GM19025 (cell line): ENCODE measurements at regions not wholly inside any gene's neighbourhood (a gene's known extent, or its start where the extent isn't known, plus 50 kb on each side); places are given as distances from the start of the nearest gene placed in this dataset.

Experiments
- ATAC-seq: cut with Tn5 transposase; IDR thresholded peaks from one replicate; pipeline ENCODE4 v1.9.1; 2021; ENCODE audit warnings: mild to moderate bottlenecking, low read depth, moderate library complexity; ENCODE audit not compliant: unreplicated experiment

DNA sequence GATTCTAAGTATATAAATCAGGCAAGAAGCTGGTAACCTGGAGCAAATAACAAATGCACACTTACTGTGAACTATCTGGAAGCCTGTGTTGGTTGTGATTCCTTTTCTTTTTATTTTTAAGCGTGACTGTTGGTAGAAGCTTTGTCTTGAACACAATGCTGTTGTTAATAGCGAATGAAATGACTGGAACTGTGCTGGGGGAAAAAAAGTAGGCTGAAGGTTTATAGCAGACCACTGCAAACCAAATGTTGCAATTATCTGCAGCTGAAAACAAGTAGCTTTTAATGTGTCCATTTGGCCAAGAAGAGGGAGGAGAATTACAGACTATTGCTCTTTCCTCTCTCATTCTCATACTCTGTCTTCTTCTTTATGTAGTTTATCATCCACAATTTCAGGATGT is 184.5 kb upstream of the DNAJC19 start:
- ATAC-seq, result no peak

GRCh38 chr3:181173227-181173626 is 183.7 kb upstream of the DNAJC19 start:
- ATAC-seq, result no peak

- no peak for ATAC-seq
These were observed 145.3 kb upstream of the DNAJC19 start for GRCh38 chr3:181134873-181135272.

DNA sequence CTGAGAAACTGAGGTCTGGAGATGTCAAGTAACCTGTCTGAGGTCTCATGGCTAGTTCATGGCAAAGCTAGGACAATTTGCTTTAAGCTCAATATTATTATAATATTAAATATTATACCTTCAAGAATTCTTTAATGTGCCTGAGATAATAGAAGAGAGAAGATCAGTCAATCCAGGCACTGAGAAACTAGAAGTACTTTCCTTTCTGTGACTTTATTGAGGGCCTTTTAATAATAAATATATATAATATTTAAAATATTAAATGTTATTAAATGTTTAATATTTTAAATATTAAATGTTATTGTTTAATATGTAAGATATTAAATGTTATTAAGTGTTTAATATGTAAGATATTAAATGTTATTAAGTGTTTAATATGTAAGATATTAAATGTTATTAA is 144.3 kb upstream of the DNAJC19 start:
- no peak for ATAC-seq

DNA sequence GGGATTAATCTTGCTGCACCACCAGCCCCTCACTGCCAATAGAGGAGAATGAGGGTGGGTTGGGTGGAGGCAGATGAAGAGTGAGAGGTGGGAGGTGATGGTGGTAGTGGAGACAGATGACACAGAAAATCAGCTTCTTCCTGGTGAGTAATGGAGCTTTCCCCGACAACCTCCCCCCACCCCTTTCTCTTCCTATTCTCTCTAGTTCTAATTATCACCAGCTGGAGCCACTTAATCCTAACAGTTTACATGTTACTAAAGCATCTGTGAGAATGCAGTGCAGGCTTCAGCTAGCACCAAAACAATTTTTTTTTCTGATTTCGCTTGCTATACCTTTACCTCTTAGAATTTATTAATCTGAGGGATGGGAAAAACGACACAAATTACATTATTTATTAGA is 116.1 kb upstream of the DNAJC19 start:
- no peak for ATAC-seq

GRCh38 chr3:181103605-181104004 is 114.1 kb upstream of the DNAJC19 start:
- ATAC-seq, result no peak

GRCh38 chr3:181086011-181086410 is 96.5 kb upstream of the DNAJC19 start:
- no peak for ATAC-seq

- no peak for ATAC-seq
These were observed 92.4 kb upstream of the DNAJC19 start for GRCh38 chr3:181081930-181082329.

- ATAC-seq, result no peak
These were observed 87.0 kb upstream of the DNAJC19 start for GRCh38 chr3:181076558-181076957.

DNA sequence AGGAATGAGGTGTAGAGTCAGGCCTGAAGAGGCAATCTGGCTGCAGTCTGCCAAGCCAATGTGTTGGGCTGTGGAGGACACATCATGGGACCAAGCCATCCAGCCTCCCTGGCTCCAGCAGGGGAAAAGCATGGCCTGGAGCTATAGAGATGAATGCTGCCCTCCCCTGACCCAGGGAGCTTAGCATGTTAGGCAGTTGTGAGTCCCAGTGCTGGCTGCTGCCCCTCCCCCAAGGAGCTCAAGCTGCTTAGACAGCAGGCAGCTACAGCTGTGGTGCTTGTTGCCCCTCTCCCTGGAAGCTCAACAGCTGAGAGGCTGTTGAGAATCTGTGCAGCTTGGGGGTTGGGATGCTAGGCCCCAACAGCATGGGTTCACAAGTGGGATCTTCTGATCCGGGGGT is 85.6 kb upstream of the DNAJC19 start:
- no peak for ATAC-seq

DNA sequence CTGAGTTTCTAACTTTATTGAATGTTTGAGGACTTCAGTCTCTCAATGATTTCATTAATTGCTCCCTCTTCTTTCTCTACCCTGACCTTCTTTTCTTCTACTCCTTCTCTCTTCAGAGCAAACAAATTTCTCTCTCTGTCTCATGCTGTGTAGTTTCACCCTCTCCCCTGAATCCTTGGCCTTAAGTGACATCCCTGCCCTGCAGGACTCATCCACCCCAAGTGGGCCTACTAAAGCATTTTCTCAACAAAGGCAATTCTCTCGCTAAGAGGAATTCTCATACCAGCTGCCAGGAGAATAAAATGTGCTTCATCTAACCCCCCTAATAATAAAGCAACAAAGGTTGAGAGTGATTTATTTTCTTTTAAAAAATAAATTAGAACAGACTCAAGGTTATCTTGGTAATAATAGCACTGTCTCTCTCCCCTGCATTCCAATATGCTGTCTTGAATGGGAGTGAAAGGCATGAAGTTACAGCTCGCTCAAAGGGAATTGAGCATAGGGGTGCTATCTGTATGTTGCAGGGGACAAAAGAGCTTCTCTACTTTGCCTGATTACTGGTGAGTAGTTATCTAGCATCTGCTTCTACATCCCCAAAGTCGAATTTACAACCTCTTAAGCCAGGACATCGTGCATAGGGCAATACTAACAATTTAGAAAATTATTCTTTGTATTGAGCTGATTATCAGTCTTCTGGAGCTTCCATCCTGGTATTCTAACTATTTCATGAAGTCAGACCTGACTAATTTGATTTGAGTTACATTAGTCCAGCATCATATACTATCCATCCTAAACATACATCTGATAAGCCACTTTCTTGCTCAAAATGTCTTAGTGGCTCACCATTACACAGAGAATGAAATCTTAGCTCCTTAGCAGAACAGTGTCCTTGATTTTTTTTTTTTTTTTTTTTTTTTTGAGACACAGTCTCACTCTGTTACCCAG is 76.9 kb upstream of the DNAJC19 start:
- no peak for ATAC-seq

DNA sequence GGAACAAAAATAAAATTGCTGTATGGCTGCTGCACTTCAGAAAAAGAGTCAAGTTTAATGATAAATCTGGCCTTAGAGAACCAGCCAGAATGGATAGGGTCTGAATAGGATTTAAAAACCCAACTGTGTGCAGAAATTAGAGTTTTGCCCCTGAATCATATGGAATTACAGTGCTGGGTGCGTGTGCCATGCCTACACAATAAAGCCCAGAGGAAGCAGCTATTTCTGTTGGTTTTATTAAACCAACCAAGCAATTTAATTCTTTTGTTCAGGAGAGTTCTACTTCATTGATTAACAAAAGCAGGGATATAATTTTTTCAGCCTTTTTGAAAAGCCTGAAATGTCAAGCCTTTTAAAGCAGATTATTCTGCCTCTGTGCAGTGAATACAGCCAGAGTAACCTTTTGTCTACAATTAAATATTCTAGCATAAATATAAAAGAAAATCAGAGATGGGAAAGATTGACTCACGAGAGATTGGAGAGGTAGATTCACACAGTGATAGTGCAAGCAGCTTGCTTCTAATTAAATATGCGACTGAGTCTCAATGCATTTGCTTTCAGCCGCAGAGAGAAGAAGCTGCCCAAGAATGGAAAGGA is 66.7 kb upstream of the DNAJC19 start:
- ATAC-seq, result no peak

DNA sequence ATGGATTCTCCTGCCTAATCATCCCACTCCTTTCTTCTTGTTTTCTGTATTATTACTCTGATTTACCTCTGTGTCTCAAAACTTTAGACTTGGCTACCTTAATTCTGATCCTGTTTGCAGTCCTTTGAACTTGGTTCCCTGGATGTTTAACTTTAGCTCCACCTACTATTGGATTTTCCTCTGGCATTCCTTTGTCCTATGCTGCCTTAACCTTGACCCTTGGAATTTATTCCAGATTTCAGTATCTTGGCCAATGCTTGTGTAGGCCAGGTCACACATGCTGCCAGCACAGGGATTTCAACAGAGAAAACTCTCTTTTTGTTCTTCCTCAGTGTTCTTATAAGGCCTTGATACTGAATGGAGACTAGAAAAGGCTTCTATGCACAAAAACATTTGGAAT is 65.0 kb upstream of the DNAJC19 start:
- ATAC-seq, result no peak

DNA sequence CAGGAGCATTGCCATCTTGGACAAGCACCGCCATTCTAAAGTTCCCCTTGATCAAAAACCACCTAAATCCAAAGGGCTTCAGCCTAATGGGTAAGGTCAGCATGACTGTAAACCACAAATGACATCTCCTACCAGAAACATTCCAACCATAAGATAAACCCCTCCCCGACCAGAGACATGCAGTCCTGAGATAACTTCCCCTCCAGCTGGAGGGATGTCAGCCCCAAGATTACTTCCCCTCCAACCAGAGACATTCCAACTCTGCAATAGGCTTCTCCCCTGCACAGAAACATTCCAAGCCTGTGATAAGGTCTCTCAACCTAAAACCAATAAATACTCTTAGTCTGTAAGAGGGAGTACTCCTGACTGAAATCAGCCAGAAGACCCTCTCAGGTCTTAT is 62.7 kb upstream of the DNAJC19 start:
- ATAC-seq, result no peak

DNA sequence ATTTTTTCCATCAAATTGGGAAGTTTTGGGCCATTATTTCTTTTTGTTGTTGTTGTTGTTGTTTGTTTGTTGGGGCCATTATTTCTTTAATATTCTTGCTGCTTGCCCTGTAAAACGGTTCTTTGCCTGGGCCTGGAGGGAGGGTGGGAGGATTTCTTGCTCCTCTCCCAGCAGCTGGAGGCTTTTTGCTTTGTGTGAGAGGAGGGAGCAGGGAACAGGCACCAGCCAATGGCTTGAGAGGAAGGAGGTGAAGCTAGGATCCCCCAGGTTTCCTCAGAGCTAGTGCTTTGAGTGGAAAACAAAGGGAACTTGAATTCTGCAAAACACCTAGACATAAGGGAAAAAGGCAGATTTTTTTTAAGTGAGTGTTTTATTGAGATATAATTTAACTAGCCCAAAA is 61.2 kb upstream of the DNAJC19 start:
- ATAC-seq, result no peak

- no peak for ATAC-seq
These were observed 50.5 kb upstream of the DNAJC19 start for GRCh38 chr3:181040030-181040429.
